Activated T-cell treated with anti-CD3 and anti-CD28 coated beads, Interleukin-2, amount 50 U/mL, for 48 hours (primary cell): ENCODE measurements at regions not wholly inside any gene's neighbourhood (a gene's known extent, or its start where the extent isn't known, plus 50 kb on each side); places are given as distances from the start of the nearest gene placed in this dataset.
"Not testable (repeated sequence)": the region's sequence is repeated elsewhere in the genome, so short reads cannot be mapped to it uniquely, and the experiment has no call there.

Experiments
- DNase-seq, 2 experiments: peaks; one replicate each; pipeline ENCODE4 v3.0.0-alpha.2; 2020

DNA sequence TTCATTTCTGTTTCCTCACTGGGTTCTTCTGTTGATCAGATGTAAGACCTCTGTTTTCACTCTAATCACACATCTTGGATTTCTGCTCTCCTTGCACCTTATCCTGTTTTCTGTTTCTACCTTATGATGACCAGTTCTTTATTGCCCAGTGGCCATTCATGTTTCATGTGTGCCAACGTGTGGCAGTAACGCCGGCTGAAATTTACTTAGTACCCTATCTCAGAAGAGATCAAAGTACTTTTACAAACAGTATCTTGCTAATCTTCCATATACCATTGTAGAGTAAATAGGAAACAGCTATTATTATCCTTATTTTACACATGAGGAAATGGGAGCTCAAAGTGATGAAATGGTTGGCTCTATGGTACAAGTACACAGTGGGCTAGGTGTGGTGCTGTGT is 74.0 kb downstream of the GATA3 start:
- no peak for DNase-seq

DNA sequence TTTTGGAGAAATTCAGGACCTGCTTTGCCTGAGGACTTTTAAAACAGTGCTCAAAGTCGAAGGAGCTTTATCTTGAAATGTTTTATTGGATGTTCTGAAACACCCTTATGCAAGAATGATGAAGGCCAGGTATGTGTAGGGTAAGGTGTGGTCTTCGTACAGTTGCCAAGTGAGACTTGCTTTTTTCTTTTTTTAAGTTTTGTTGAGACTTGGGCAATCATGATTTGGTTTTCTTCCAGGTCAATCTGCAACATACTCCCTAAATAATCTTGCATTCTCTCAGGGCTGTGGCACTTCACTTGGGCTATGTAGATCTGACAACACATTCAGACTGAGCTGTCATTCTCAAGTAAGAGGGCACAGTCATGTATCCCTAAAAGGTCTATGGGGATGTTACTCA is 75.0 kb downstream of the GATA3 start:
- DNase-seq: no peak

DNA sequence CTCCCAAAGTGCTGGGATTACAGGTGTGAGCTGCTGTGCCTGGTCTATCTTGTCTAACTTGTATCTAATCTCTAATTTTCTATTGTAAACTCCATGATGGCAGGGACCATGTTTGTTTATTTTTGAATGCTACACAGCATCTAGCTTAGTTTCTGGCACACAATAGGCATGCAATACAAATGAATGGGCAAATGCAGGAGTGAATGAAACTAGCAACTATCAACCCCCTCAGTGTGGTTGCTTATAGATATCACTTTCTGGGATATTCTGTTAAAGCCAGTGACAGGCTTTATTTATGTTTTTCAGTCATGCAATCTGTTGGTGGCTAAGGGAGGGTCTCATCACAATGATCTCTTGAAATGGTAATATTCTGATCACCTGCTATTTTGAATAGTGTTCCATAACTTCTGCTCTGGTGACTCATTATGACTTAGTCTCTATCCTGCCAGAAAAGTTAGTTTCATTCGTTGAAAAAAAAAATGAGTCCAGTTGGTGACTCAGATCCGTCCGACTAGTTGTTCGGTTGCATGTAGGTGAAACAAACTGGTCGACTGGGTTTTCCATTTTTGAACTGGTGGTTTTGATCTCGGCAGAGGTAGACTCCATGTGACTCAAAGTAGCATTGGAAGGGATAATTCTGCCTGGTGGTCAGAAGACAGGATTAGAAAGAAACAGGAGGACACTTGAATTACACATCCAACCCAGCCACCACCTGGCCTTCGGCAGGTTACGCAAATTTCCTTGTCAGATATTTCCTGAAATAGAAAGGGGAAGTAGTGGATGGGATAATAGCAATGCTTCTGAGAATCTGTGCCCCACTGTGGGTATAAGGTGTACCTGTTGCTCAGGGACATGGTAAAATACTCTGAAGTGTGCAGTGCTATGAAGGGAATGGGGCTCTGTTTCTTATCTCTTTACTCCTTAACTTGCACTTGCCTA is 76.8 kb downstream of the GATA3 start:
- DNase-seq: peak; percentile 64 to 66

DNA sequence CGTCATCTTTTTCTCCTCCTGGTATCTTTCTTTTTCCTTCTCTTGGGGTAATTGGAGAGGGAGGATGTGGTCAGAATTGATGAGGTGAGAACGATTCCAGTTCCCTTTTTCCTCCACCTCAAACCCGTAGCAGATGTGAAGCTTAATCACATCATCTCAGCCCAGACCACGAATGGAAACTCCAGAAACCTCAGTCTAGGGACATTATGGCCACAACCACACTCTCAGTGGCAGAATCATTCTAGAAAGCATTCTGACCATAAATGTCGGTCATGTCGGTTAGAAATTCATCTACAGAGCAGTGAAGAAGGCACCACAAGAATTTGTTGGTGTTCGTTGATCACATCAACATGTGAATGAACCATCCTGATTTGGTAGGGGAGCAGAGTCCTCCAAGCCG is 78.7 kb downstream of the GATA3 start:
- DNase-seq: peak; percentile 66 to 74

DNA sequence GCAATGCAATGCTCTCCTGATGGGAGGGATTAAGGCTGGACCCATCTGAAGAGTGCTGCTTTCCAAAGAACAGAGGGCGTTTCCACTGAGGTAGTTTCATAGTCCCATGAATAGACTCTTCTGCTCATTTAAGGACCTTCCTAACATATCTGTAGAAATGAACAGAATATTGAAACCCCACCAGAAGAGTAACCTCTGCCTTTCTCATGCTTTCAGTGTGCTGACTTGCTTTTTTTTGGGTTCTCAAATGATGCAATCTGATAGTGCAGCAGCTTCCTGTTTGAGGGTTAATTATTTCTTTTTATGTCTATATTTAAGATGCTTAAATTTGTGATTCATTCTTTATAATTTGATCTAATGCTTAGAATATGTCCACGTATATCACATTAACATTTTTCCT is 82.2 kb downstream of the GATA3 start:
- no peak for DNase-seq

DNA sequence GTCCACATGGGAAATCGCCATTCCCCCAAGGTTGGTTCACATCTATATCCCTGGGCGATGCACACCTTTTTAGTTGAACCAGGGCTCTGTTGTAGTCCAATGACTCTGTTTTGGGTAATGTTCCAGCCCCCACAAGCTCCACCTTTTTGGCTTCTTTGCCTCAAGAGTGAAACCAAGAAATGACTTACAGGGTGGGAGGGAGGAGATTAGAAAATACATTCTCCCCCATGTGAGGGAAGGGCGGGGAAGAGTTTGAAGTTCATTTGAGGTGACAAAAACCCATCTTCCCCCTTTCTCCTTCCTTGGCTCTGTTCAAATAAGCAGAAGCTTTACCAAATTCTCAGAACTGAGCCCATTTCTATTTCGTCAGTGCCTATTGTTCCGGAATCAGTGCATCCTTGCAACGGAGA is 82.8 kb downstream of the GATA3 start:
- DNase-seq: peak; percentile 69 to 71

DNA sequence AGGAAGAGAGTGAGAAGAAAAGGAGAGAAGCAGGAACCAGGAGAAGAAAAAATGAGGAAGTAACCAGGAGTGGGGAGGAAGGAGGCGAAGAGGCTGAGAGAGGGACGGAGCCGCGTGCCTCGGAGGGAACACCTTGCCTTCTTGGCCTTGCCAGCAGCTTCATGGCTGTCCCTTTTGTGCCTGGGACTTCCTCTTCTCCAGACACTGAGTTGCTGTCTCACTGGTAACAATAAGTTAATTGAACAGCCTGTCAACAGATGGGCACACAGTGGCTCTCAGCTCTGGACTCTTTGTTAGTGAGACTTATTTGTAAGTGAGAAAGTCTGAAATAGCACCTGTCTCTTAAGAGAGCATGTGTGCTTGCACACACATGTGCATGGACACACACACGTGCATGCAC is 83.2 kb downstream of the GATA3 start:
- DNase-seq: peak in 1 of 2 experiments; percentile 63

DNA sequence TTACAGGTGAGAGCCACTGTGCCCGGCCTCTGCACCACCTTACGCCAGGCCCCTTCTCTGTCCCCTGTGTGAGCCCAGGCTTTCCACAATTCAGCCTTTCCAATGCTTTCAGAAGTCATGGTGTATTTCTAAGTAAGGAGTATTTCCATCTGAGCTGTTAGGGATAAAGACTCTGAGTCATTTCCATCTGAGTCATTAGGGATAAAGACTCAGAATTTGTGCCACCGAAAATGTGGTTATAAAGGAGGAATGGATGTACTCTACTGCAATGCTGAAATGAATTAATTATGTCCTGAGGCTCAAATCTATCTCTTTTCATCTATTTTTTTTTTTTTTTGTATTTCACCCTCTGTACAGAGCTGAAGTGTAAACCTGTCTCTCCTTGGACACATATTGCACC is 84.0 kb downstream of the GATA3 start:
- DNase-seq: no peak

DNA sequence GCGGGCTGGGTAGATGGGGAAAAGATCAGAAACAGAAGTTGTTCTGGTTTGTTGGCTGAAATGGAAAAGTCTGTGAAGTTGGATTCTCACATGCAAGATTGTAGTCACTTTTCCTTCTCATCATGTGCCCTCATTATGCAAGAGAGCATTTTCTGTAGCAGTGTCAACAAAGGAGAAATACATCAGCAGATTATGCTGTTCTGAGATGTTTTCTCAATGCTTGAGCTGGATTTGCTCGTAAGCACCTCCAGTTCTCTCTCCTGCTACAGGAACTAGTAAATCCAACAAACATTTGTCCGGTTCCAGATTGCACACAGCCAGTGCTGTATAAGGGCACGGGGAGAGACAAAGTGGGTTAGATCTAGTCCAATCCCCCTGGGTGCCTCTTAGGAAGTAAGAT is 90.0 kb downstream of the GATA3 start:
- DNase-seq: no peak

DNA sequence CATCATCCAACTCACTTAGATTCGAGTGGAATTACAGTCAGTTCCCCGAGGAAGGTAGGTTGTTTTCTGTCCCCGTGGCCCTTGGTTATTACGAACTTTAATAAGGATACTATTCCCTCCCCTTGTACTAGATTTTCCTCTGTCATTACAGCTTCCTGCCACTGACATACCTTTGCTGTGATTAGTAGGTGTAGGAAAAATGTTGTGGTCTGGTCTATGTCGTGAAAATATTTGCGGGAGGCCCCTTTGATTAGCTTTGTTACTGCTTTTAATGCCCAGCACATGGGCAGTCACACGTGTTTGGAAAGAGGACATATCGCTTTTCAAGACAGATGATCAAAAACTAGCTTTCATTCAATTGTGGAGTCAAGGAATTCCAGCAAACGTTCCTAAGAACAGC is 92.2 kb downstream of the GATA3 start:
- DNase-seq: no peak

DNA sequence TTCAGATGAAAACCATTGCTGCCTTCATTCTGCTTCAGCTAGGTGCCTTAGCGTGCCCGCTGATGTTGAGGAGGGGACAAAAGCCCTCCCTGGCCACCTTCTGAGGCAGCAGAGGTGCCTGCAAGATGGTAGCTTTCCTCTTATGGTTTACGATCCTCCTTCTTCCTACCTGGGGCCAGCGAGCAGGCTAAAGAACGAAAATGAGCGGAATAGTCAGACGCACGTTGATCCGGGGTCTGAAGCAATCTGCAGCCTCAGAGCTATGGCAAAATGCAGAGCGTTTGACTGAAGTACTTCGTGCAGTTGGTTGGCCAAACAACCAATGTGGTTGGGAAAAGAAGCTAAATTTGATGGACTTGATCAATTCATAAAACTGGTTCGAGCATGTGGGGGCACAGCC is 95.5 kb downstream of the GATA3 start:
- no peak for DNase-seq

DNA sequence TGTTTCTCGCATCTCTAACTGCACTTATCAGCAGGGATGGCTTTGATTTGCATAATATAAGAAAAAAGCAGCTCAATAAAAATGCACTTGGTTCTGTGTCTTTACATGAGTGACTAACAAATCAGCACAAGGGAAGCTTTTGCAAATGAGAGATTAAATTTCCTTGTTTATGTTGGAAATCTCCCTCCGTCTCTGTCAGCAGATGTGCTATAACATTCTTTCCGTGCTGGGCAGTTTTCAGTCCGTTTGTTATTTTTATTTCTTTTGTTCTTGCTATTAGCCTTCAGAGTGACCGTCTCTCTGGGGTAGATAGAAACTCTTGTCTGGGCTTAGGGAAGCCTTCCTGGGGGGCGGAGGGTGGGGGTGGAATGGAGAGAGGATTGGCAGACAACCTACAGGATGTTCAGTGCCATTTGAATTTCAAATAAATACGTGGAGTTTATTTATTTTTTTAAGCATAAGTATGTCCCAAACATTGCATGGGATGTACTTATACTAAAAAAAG is 96.0 kb downstream of the GATA3 start:
- no peak for DNase-seq

DNA sequence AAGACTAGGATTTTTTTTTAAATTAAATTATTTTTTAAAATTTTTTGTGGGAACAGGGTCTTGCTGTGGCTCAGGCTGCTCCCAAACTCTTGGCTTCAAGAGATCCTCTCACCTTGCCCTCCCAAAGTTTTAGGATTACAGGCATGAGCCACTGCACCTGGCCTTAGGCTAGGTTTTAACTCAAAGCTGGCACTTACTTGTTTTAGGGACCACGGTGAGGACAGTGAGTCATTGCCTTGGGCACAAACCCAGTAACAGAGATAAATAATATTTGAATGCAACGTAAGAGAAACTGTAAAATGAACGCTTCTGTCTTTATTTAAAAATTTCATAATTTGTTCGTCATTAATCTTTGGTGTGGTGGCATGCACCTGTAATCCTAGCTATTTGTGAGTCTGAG is 96.6 kb downstream of the GATA3 start:
- DNase-seq: no peak

DNA sequence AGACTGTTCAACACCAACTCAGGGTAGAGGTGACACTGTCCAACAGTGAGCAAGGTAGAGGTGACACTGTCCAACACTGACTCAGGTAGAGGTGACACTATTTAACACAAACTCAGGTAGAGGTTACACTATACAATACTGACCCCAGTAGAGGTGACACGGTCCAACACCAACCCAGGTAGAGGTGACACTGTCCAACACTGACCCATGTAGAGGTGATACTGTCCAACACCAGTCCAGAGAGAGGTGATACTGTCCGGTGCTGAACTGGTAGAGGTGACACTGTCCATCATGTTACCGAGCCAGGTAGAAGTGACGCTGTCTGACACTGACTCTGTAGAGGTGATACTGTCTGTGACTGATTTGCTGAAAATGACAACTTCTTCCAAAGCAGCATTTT is 102.4 kb downstream of the GATA3 start:
- no peak for DNase-seq

DNA sequence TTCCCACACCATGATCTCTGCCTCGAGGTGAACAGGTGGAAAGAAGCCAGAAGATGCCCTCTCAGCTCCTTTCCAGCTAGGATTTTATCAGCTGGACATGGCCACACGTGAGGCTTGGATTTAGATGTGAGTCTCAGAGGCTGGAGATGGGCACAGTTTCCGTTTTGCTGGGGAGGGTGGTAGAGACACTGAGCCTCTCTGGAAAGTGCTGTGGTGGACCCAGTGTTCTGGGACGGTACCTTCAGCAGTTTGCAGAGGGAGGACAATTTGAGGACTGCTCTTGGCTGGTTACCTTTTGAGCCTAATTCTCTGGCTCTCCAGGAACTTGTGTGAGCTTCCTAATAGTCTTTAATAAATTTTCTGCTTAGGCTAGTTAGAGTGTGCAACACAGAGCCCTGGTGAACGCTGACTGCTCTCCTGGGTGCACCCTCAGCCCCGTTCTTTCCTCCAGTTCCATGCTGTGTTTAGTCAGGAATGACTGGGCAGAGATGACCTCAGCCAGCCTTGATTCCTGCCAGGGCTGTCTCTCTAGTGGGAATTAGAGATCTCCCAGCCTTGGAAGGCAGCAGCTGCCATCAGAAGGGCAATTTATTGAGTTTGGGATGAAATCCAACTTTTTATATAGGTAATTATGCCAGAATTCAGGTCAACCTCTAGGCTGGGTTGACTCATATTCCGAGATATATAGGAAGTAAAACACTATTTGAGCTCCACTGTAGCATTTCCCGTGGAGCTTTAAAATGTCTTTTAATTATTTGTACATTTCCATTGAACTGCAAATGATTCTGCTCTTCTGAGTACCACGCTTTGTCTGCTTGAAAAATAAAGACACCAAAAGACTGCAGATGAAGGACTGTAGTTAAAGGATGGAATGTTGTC is 103.9 kb downstream of the GATA3 start:
- DNase-seq: no peak

DNA sequence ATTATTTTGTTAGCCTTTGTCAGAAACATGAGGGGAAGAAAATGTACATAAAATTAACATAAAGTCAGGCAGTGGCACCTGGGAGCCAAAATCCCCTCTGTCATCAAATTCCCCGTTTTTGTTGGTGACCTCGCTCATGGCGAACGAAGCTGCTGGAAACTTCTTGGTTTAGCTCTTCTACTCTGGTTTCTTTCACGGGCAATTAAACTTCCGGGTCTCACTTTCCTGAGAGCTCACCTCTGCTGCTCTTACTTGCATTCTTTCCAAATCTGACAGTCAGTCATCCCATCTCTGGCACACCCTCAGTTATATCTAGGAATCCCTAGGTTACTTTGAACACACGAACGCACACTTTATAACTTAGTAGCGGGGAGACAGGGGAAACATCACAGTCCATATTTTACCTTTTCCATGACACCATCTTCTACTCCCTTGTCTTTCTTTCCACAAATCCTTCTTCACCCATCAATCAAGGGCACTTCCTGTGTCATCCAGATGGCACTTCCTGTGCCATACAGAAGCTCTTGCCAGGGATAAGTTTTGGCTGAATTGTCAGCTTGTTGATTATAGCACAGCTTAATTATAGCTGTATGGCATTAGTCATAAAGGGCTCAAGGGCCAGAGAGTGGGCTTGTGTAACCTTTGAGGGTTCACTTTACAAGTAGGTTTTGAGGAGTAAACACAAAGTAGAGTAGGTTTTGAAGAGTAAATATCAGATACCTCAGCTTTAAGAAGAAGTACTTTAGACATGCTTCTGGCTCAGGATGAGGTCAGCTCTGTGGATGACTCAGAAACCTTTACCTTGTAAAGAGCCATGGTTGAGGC is 105.1 kb downstream of the GATA3 start:
- DNase-seq: no peak

DNA sequence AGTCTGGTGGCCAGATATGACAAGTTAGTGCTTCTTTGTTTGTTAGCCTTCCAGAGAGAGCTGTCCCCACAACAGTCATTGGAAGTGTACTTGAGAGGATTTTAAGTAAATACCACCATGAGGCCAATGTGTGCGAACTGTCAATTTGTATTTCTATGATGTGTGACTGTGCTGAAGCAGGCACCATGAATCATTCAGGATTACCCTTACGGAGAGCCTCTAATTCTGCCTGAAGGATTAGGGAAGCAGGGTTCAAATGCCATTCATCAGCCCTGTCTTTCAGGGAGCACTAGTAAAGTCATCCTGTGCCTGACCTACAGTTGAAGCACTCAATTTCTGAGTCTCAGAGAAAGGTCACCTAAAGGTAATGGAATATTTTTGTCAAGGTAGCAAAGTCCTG is 109.3 kb downstream of the GATA3 start:
- no peak for DNase-seq

DNA sequence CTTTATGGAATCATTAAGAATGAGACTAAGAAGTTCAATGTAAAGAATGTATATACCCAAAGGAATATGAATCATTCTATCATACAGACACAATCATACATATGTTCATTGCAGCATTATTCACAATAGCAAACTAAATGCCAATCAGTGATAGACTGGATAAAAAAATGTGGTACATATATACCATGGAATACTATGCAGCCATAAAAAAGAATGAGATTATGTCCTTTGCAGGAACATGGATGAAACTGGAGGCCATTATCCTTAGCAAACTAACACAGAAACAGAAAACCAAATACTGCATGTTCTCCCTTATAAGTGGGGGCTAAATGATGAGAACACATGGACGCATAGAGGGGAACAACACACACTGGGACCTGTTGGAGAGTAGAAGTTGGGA is 110.2 kb downstream of the GATA3 start:
- DNase-seq: not testable (repeated sequence)

DNA sequence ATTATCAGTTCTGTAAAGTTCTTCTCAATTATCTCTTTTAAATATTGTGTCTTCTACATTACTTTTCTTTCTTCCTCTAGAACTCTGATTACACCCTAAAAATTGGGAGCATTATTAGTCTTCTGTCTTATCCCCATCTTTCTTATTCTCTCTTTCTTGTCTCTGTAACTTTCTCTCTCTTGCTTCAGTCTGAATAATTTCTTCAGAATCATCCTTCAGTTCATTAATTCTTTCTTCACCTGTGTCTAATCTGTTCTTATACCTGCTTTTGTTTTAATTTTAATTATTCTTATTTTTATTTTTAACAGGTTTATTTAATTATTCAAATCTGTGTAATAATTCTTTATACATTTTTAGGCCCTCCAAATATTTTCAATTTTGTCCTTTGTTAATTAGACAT is 114.3 kb downstream of the GATA3 start:
- no peak for DNase-seq

DNA sequence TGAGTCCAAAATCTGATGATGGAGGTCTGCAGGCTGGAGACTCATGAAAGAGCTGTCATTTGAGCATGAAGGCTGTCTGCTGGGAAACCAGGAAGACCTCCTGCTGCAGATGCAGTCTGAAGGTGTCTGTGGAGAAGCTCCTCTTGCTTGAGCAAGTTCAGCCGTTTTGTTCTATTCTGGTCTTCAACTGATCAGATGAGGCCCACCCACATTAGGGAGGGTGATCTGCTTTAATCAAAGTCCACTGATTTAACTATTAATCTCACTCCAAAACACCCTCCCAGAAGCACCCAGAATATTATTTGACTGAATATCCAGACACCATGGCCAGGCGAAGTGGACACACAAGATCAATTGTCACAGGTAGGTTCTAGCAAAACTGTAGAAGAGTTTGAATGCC is 116.5 kb downstream of the GATA3 start:
- no peak for DNase-seq

DNA sequence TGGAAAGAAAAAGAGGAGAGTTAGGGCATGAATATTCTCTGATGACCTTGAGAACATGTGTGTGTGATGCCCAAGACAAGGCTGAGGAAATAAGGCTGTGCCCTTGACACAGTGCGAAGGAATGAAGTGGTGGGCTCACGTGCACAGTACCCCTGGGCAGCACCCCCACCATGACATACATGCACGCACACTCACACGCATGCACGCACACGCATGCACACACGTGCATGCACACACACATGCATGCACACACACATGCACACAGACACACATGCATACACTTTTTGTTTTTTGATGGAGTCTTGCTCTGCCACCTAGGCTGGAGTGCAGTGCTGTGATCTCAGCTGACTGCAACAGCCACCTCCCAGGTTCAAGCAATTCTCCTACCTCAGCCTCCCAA is 118.1 kb downstream of the GATA3 start:
- DNase-seq: no peak

DNA sequence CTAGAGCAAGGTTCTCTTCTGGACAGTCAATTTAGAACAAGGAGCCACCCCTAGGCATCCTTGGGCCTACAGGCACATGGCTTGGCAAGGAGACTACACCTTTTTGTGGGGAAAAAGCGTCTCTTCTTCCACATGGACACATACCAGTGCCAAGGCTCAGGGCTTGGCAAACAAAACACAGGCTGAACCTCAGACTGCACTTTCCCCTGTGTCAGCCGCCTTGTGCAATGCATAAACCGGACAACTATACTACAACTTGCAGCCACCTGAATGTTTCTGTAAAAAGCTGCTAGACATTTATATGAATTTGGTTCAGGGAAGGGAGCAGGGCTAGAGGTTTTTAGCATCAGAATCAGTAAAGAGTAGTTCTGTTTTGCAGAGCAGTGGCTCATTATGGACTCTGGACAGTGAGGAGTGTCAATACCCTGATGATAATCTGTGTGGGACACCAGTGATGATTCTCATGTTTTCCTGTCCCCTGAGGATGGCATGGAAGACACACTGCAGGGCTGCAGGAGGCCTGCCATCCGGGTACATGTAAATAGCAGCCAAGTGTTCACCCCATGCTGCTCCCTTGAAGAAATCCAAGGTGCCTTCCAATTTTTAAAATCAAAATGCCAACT is 118.9 kb downstream of the GATA3 start:
- no peak for DNase-seq
